ENCODE measurements at regions not wholly inside any gene's neighbourhood (a gene's known extent, or its start where the extent isn't known, plus 50 kb on each side); places are given as distances from the start of the nearest gene placed in this dataset.

GRCh38 chr6:163815796-163816195, 401.3 kb downstream of the QKI start:
- DNase-seq, result no peak

GRCh38 chr6:163814494-163815364, 400.2 kb downstream of the QKI start:
- DNase-seq, result no peak

GRCh38 chr6:163813979-163814493, 399.5 kb downstream of the QKI start:
- no peak for DNase-seq

- no peak for DNase-seq
Measured at GRCh38 chr6:163811317-163811716, 396.8 kb downstream of the QKI start.

- DNase-seq, result no peak
Measured at GRCh38 chr6:163809364-163809763, 394.8 kb downstream of the QKI start.

- DNase-seq, result no peak
Measured at GRCh38 chr6:163808871-163809270, 394.4 kb downstream of the QKI start.

- no peak for DNase-seq
Measured at GRCh38 chr6:163808231-163808630, 393.7 kb downstream of the QKI start.

- peak; percentile 1 for DNase-seq
Measured at GRCh38 chr6:163806755-163807499, 392.4 kb downstream of the QKI start.

- no peak for DNase-seq
Measured at GRCh38 chr6:163804991-163805390, 390.5 kb downstream of the QKI start.

- DNase-seq, result no peak
Measured at GRCh38 chr6:163802267-163802666, 387.7 kb downstream of the QKI start.

- no peak for DNase-seq
Measured at GRCh38 chr6:163797296-163797845, 382.9 kb downstream of the QKI start.

- no peak for DNase-seq
Measured at GRCh38 chr6:163793011-163793983, 378.8 kb downstream of the QKI start.

- DNase-seq, result no peak
Measured at GRCh38 chr6:163790266-163790840, 375.8 kb downstream of the QKI start.

GRCh38 chr6:163789199-163789810, 374.8 kb downstream of the QKI start:
- no peak for DNase-seq

GRCh38 chr6:163786995-163787671, 372.6 kb downstream of the QKI start:
- DNase-seq, result no peak

GRCh38 chr6:163782436-163783003, 368.0 kb downstream of the QKI start:
- DNase-seq, result no peak

- no peak for DNase-seq
Measured at GRCh38 chr6:163780994-163781393, 366.5 kb downstream of the QKI start.

- no peak for DNase-seq
Measured at GRCh38 chr6:163779727-163780284, 365.3 kb downstream of the QKI start.

- DNase-seq, result no peak
Measured at GRCh38 chr6:163777716-163778115, 363.2 kb downstream of the QKI start.
